ENCODE measurements at regions not wholly inside any gene's neighbourhood (a gene's known extent, or its start where the extent isn't known, plus 50 kb on each side); places are given as distances from the start of the nearest gene placed in this dataset.

- TF ChIP-seq CTCF (IDR thresholded peaks at IDR 0.05) (no peak), EP300 (IDR thresholded peaks at IDR 0.05) (no peak), POLR2AphosphoS5 (IDR thresholded peaks at IDR 0.05) (no peak)
These were observed 100.4 kb upstream of the FIGN start for GRCh38 chr2:163836167-163836566.

All from suprapubic skin (tissue), 4 donors.